ENCODE measurements at regions not wholly inside any gene's neighbourhood (a gene's known extent, or its start where the extent isn't known, plus 50 kb on each side); places are given as distances from the start of the nearest gene placed in this dataset.
"Not testable (repeated sequence)": the region's sequence is repeated elsewhere in the genome, so short reads cannot be mapped to it uniquely, and the experiment has no call there.

- intact Hi-C loops (cut with DNase I) = no loop called here
- H3K4me3 ChIP-seq (ENCODE audit: low read length in 2 of 2) = no peak overlapping the region
- H3K36me3 ChIP-seq (ENCODE audit: control insufficient read depth in 1 of 2, insufficient read depth in 2 of 2, low read length in 1 of 2) = no peaks in the 10 kb centered on the region
- H3K9me3 ChIP-seq (ENCODE audit: control insufficient read depth, low read length) = no peaks in the 10 kb centered on the region
- no peak overlapping the region for H3K27ac ChIP-seq (ENCODE audit: low read depth in 1 of 2, low read length in 2 of 2)
- no peaks in the 10 kb centered on the region for H3K27me3 ChIP-seq (ENCODE audit: control insufficient read depth in 1 of 2, insufficient read depth in 2 of 2, low read length in 1 of 2)
- DNase-seq (no peak), ATAC-seq (ENCODE audit: low FRiP score) (no peak)
- WGBS, 2 donors = 99 to 100% methylated on average over 3 of the region's 3 CpGs
- no peaks in the 10 kb centered on the region for H3K4me1 ChIP-seq (ENCODE audit: control insufficient read depth in 1 of 2, insufficient read depth in 2 of 2, low read length in 2 of 2)
Measured at GRCh38 chr1:173330149-173330951, 123.2 kb upstream of the TNFSF4 start.

DNA sequence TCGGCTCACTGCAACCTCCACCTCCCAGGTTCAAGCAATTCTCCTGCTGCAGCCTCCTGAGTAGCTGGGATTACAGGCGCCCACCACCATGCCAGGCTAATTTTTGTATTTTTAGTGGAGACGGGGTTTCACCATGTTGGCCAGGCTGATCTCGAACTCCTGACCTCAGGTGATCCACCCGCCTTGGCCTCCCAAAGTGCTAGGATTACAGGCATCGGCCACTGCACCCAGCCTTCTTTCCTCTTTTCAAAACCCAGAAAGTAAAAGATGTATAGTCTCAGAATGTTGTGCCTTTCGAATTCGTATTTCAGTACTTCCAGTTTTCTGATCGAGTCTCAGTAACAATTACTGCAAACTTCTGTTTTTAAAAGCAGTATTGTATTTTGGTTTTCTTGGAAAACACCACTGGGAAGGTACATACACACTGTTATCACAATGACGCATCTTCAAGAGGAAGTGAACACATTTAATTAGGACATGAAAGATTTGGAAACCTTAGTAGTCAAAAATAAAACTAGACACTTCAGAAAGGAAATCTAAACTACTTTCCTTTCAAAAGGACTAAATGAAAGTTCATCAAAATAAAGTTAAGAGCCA lies 123.9 kb upstream of the TNFSF4 start:
- H3K27ac ChIP-seq (ENCODE audit: low read depth in 1 of 2, low read length in 2 of 2); H3K4me1 ChIP-seq (ENCODE audit: control insufficient read depth in 1 of 2, insufficient read depth in 2 of 2, low read length in 2 of 2); H3K27me3 ChIP-seq (ENCODE audit: control insufficient read depth in 1 of 2, insufficient read depth in 2 of 2, low read length in 1 of 2); H3K36me3 ChIP-seq (ENCODE audit: control insufficient read depth in 1 of 2, insufficient read depth in 2 of 2, low read length in 1 of 2); intact Hi-C loops (cut with DNase I); DNase-seq; H3K9me3 ChIP-seq (ENCODE audit: control insufficient read depth, low read length); H3K4me3 ChIP-seq (ENCODE audit: low read length in 2 of 2); ATAC-seq (ENCODE audit: low FRiP score): not testable (repeated sequence)
- 85 to 87% methylated on average over 10 of the region's 10 CpGs for WGBS, 2 donors

- no peaks in the 10 kb centered on the region for H3K36me3 ChIP-seq (ENCODE audit: control insufficient read depth in 1 of 2, insufficient read depth in 2 of 2, low read length in 1 of 2)
- intact Hi-C loops (cut with DNase I) = no loop called here
- H3K4me1 ChIP-seq (ENCODE audit: control insufficient read depth in 1 of 2, insufficient read depth in 2 of 2, low read length in 2 of 2) = no peaks in the 10 kb centered on the region
- H3K27ac ChIP-seq (ENCODE audit: low read depth in 1 of 2, low read length in 2 of 2) = no peak overlapping the region
- no peak overlapping the region for H3K4me3 ChIP-seq (ENCODE audit: low read length in 2 of 2)
- DNase-seq = peak in 1 of 2 donors; percentile 49
- 45 to 66% methylated on average over 2 of the region's 2 CpGs for WGBS, 2 donors
- H3K27me3 ChIP-seq (ENCODE audit: control insufficient read depth in 1 of 2, insufficient read depth in 2 of 2, low read length in 1 of 2) = no peaks in the 10 kb centered on the region
- no peak for ATAC-seq (ENCODE audit: low FRiP score)
- H3K9me3 ChIP-seq (ENCODE audit: control insufficient read depth, low read length) = no peaks in the 10 kb centered on the region
Measured at GRCh38 chr1:173332026-173332425, 124.9 kb upstream of the TNFSF4 start.

- no peaks in the 10 kb centered on the region for H3K4me1 ChIP-seq (ENCODE audit: control insufficient read depth in 1 of 2, insufficient read depth in 2 of 2, low read length in 2 of 2)
- no peaks in the 10 kb centered on the region for H3K36me3 ChIP-seq (ENCODE audit: control insufficient read depth in 1 of 2, insufficient read depth in 2 of 2, low read length in 1 of 2)
- WGBS, 2 donors = 95 to 98% methylated on average over 1 of the region's 1 CpG
- no peak for ATAC-seq (ENCODE audit: low FRiP score)
- intact Hi-C loops (cut with DNase I) = no loop called here
- no peak overlapping the region for H3K4me3 ChIP-seq (ENCODE audit: low read length in 2 of 2)
- H3K27me3 ChIP-seq (ENCODE audit: control insufficient read depth in 1 of 2, insufficient read depth in 2 of 2, low read length in 1 of 2) = no peaks in the 10 kb centered on the region
- H3K27ac ChIP-seq (ENCODE audit: low read depth in 1 of 2, low read length in 2 of 2) = no peak overlapping the region
- no peak for DNase-seq
- no peaks in the 10 kb centered on the region for H3K9me3 ChIP-seq (ENCODE audit: control insufficient read depth, low read length)
Measured at GRCh38 chr1:173333581-173333980, 126.5 kb upstream of the TNFSF4 start.

GRCh38 chr1:173337126-173337525 lies 130.0 kb upstream of the TNFSF4 start:
- no peak overlapping the region for H3K27ac ChIP-seq (ENCODE audit: low read depth in 1 of 2, low read length in 2 of 2)
- no peak for DNase-seq
- no peaks in the 10 kb centered on the region for H3K36me3 ChIP-seq (ENCODE audit: control insufficient read depth in 1 of 2, insufficient read depth in 2 of 2, low read length in 1 of 2)
- intact Hi-C loops (cut with DNase I) = no loop called here
- WGBS, 2 donors = 0 to 98% methylated on average over 1 of the region's 1 CpG
- ATAC-seq (ENCODE audit: low FRiP score) = no peak
- H3K4me3 ChIP-seq (ENCODE audit: low read length in 2 of 2) = no peak overlapping the region
- H3K27me3 ChIP-seq (ENCODE audit: control insufficient read depth in 1 of 2, insufficient read depth in 2 of 2, low read length in 1 of 2) = no peaks in the 10 kb centered on the region
- no peaks in the 10 kb centered on the region for H3K4me1 ChIP-seq (ENCODE audit: control insufficient read depth in 1 of 2, insufficient read depth in 2 of 2, low read length in 2 of 2)
- no peaks in the 10 kb centered on the region for H3K9me3 ChIP-seq (ENCODE audit: control insufficient read depth, low read length)

- Histone ChIP-seq H3K4me3 (ENCODE audit: low read length in 2 of 2) (no peak overlapping the region), H3K27me3 (ENCODE audit: control insufficient read depth in 1 of 2, insufficient read depth in 2 of 2, low read length in 1 of 2) (no peaks in the 10 kb centered on the region), H3K9me3 (ENCODE audit: control insufficient read depth, low read length) (no peaks in the 10 kb centered on the region), H3K4me1 (ENCODE audit: control insufficient read depth in 1 of 2, insufficient read depth in 2 of 2, low read length in 2 of 2) (peaks cover 0 to 2% of the 10 kb centered on the region in 2 donors), H3K36me3 (ENCODE audit: control insufficient read depth in 1 of 2, insufficient read depth in 2 of 2, low read length in 1 of 2) (no peaks in the 10 kb centered on the region), H3K27ac (ENCODE audit: low read depth in 1 of 2, low read length in 2 of 2) (no peak overlapping the region)
- ATAC-seq (ENCODE audit: low FRiP score) (peak; percentile 37), DNase-seq (peak in 1 of 2 donors; percentile 59)
- 38 to 41% methylated on average over 5 of the region's 5 CpGs for WGBS, 2 donors
- intact Hi-C loops (cut with DNase I) = no loop called here
Measured at GRCh38 chr1:173341307-173341706, 134.2 kb upstream of the TNFSF4 start.

- 88 to 94% methylated on average over 1 of the region's 1 CpG for WGBS, 2 donors
- ATAC-seq (ENCODE audit: low FRiP score) = no peak
Measured at GRCh38 chr1:173341971-173342370, 134.8 kb upstream of the TNFSF4 start.

GRCh38 chr1:173342736-173343135 lies 134.4 kb upstream of the PRDX6 start:
- no peak for DNase-seq
- Histone ChIP-seq H3K27ac (ENCODE audit: low read depth in 1 of 2, low read length in 2 of 2) (no peak overlapping the region), H3K36me3 (ENCODE audit: control insufficient read depth in 1 of 2, insufficient read depth in 2 of 2, low read length in 1 of 2) (no peaks in the 10 kb centered on the region), H3K27me3 (ENCODE audit: control insufficient read depth in 1 of 2, insufficient read depth in 2 of 2, low read length in 1 of 2) (no peaks in the 10 kb centered on the region), H3K4me1 (ENCODE audit: control insufficient read depth in 1 of 2, insufficient read depth in 2 of 2, low read length in 2 of 2) (peaks cover 0 to 2% of the 10 kb centered on the region in 2 donors), H3K9me3 (ENCODE audit: control insufficient read depth, low read length) (no peaks in the 10 kb centered on the region), H3K4me3 (ENCODE audit: low read length in 2 of 2) (no peak overlapping the region)
- 79 to 80% methylated on average over 2 of the region's 2 CpGs for WGBS, 2 donors
- intact Hi-C loops (cut with DNase I) = no loop called here
- ATAC-seq (ENCODE audit: low FRiP score) = no peak

More at GRCh38 chr1:173341971-173342370, 134.8 kb upstream of the TNFSF4 start:
- H3K27ac ChIP-seq (ENCODE audit: low read depth in 1 of 2, low read length in 2 of 2) = no peak overlapping the region
- H3K4me3 ChIP-seq (ENCODE audit: low read length in 2 of 2) = no peak overlapping the region
- peaks cover 0 to 2% of the 10 kb centered on the region in 2 donors for H3K4me1 ChIP-seq (ENCODE audit: control insufficient read depth in 1 of 2, insufficient read depth in 2 of 2, low read length in 2 of 2)
- intact Hi-C loops (cut with DNase I) = no loop called here
- no peaks in the 10 kb centered on the region for H3K36me3 ChIP-seq (ENCODE audit: control insufficient read depth in 1 of 2, insufficient read depth in 2 of 2, low read length in 1 of 2)
- DNase-seq = no peak
- H3K9me3 ChIP-seq (ENCODE audit: control insufficient read depth, low read length) = no peaks in the 10 kb centered on the region
- no peaks in the 10 kb centered on the region for H3K27me3 ChIP-seq (ENCODE audit: control insufficient read depth in 1 of 2, insufficient read depth in 2 of 2, low read length in 1 of 2)
